Activated CD4-positive, alpha-beta memory T cell treated with anti-CD3 and anti-CD28 coated beads, Interleukin-2, amount 10 ng/mL, durations not matched to agents 7 days and 5 days (primary cell): ENCODE measurements at regions not wholly inside any gene's neighbourhood (a gene's known extent, or its start where the extent isn't known, plus 50 kb on each side); places are given as distances from the start of the nearest gene placed in this dataset.

Experiments
- CTCF ChIA-PET: fragments of 350-600 bp; sonication (Branson Sonifier 250); formaldehyde crosslinking; loops from one replicate; lab custom pipeline; 2021; ENCODE audit warnings: antibody characterized with exemption, inconsistent platforms; lab: Charles Lee
- POLR2A ChIA-PET: fragments of 350-600 bp; sonication (Branson Sonifier 250); formaldehyde crosslinking; loops from one replicate; lab custom pipeline; 2021; ENCODE audit warnings: antibody characterized with exemption; lab: Charles Lee
- DNase-seq: peaks from one replicate; pipeline ENCODE4 v3.0.0-alpha.2; 2020
- H3K27ac Mint-ChIP-seq: one replicate; pipeline ENCODE4 v1.8.0; 2021; ENCODE audit warnings: mild to moderate bottlenecking, mixed read lengths
- H3K27me3 Mint-ChIP-seq: one replicate; pipeline ENCODE4 v1.8.0; 2021; ENCODE audit warnings: mixed read lengths
- H3K36me3 Mint-ChIP-seq: one replicate; pipeline ENCODE4 v1.8.0; 2021; ENCODE audit warnings: low read depth, mixed read lengths
- H3K4me1 Mint-ChIP-seq: one replicate; pipeline ENCODE4 v1.8.0; 2021; ENCODE audit warnings: mixed read lengths
- H3K4me3 Mint-ChIP-seq: one replicate; pipeline ENCODE4 v1.8.0; 2021; ENCODE audit warnings: mild to moderate bottlenecking, mixed read lengths
- H3K9me3 Mint-ChIP-seq: one replicate; pipeline ENCODE4 v1.8.0; 2021; ENCODE audit warnings: mixed read lengths

DNA sequence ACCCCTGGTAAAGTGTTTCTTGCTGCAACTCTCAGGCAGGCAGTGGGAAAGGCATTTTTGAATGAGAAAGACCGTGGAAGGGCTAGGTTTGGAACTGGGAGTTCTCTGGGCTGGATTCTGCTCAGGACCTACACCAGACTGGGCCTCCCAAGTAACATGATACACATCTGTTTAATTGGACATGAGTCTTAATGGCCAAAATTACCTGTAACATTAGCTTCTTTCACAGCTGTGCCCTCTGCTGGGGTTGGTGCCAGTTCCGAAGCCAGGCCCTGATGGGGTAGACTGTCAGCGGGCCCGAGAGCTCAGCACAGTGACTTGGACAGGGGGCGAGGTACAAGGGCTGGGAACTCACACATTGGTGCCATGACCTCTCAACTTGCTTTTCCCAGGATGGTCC lies 118.9 kb upstream of the IRX3 start:
- no peak for DNase-seq
- H3K27me3 Mint-ChIP-seq, result peaks cover 3% of the 10 kb centered on the region
- H3K4me1 Mint-ChIP-seq, result no peaks in the 10 kb centered on the region
- no peaks in the 10 kb centered on the region for H3K9me3 Mint-ChIP-seq
- POLR2A ChIA-PET, result no interaction called here
- CTCF ChIA-PET, result no interaction called here
- H3K36me3 Mint-ChIP-seq, result no peaks in the 10 kb centered on the region
- no peak overlapping the region for H3K4me3 Mint-ChIP-seq
- no peak overlapping the region for H3K27ac Mint-ChIP-seq

DNA sequence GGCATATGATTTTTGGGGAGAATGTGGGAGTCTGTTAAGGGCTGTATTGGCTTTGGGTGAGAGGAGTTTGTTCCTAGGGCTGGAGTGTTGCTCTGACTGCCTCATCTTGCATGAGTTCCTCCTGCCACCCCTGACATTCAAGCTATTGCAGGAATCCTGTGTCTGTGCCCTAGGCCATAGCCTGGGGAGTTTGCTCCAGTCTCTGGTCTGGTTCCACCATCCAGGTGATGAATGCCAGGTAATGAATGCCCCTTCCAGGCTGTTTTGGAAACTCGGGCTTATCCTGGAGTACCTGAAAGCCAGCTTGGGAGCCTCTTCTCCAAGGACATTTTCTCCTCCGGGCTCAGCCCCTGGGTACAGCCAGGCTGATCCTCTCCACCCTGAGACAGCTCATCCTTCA lies 117.0 kb upstream of the IRX3 start:
- H3K9me3 Mint-ChIP-seq, result no peaks in the 10 kb centered on the region
- no peak overlapping the region for H3K27ac Mint-ChIP-seq
- ChIA-PET POLR2A (no interaction called here), CTCF (no interaction called here)
- no peak overlapping the region for H3K4me3 Mint-ChIP-seq
- no peak for DNase-seq
- no peaks in the 10 kb centered on the region for H3K27me3 Mint-ChIP-seq
- no peaks in the 10 kb centered on the region for H3K36me3 Mint-ChIP-seq
- no peaks in the 10 kb centered on the region for H3K4me1 Mint-ChIP-seq

DNA sequence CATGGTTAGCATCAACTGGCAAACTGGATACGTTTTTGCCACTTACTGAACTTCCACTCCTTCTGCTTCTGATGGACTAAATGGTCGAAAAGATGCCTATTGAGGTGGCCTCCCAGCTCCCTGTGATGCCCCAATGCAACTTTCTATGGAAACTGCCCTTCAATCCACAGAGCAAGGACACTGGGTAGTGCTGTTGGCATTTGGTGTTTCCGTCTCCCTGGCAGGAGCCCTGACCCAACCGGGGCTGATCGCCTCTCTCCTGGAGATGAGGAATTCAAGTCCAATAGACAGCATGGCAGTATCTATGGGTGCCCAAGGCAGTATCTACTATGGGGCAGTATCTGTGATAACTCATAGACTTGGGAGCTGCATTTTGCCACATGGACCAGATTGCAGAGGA lies 116.3 kb upstream of the IRX3 start:
- H3K27ac Mint-ChIP-seq, result no peak overlapping the region
- POLR2A ChIA-PET, result no interaction called here

DNA sequence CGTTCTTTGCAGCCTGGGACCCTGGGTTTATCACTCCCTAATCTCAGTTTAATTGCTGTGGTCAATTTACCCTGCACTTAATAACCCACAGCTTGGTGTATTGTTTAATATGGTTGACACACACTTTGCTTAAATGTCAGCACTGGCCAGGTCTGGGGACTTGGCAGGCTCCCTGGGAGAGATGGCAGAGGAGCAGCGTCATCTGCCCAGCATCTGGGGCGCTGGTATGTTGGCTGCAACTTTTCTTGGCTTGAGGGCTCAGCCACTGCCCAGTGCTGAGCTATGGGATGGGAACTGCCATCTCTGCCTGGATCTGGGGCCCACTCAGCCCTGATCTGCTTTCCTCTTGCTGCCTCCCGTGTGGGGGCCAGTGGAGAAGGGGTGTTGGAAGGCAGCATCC lies 115.7 kb upstream of the IRX3 start:
- Mint-ChIP-seq H3K27me3 (no peaks in the 10 kb centered on the region), H3K36me3 (no peaks in the 10 kb centered on the region), H3K4me3 (no peak overlapping the region), H3K27ac (no peak overlapping the region), H3K9me3 (no peaks in the 10 kb centered on the region), H3K4me1 (no peaks in the 10 kb centered on the region)
- no peak for DNase-seq
- ChIA-PET POLR2A (no interaction called here), CTCF (no interaction called here)

More for the DNA sequence above, 116.3 kb upstream of the IRX3 start:
- Mint-ChIP-seq H3K4me1 (no peaks in the 10 kb centered on the region), H3K9me3 (no peaks in the 10 kb centered on the region), H3K36me3 (no peaks in the 10 kb centered on the region), H3K4me3 (no peak overlapping the region), H3K27me3 (no peaks in the 10 kb centered on the region)
- CTCF ChIA-PET, result no interaction called here
- DNase-seq, result no peak

DNA sequence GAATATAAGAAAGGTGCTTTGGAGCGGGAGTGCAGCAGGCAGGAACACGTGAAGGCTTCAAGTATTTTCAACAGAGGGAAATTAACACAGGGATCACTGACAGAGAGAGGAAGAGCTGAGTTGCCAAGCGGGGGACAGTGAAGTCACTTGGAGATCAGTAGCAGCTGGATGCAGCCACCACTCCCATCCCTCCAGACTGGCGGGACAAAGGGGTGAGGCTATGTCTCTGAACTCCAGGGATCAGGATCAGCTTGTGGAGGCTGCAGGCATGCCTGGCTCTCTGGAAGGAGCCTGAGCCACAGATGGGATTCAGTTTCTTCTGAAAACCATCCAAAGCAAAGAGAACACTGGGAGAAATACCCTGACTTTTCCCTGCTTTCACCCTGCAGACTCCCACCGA lies 113.7 kb upstream of the IRX3 start:
- ChIA-PET CTCF (no interaction called here), POLR2A (no interaction called here)
- Mint-ChIP-seq H3K36me3 (no peaks in the 10 kb centered on the region), H3K27ac (no peak overlapping the region), H3K4me3 (no peak overlapping the region), H3K9me3 (no peaks in the 10 kb centered on the region), H3K27me3 (no peaks in the 10 kb centered on the region), H3K4me1 (no peaks in the 10 kb centered on the region)
- DNase-seq, result no peak

DNA sequence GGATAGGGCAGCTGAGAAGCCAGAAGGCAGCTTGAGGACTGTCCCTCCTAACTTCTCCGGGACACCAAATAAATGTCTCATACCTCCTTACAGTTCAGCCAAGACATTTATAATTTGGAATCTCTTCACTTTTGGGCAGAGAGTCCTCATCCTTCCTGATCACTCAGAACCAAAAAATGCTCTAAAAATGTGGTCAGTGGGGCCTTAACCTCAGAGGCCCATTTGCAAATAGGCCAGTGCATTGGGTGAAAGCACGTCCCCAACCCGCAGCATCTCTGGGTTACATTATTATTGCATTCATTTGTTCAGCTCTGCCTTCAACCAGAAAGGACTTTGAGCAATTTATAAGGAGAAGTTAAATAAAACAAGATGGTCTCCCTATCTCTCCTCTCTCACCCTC lies 112.4 kb upstream of the IRX3 start:
- Mint-ChIP-seq H3K4me3 (no peak overlapping the region), H3K4me1 (no peaks in the 10 kb centered on the region), H3K27ac (no peak overlapping the region), H3K27me3 (peaks cover under 1% of the 10 kb centered on the region), H3K36me3 (no peaks in the 10 kb centered on the region), H3K9me3 (no peaks in the 10 kb centered on the region)
- POLR2A ChIA-PET, result no interaction called here
- CTCF ChIA-PET, result no interaction called here
- no peak for DNase-seq

DNA sequence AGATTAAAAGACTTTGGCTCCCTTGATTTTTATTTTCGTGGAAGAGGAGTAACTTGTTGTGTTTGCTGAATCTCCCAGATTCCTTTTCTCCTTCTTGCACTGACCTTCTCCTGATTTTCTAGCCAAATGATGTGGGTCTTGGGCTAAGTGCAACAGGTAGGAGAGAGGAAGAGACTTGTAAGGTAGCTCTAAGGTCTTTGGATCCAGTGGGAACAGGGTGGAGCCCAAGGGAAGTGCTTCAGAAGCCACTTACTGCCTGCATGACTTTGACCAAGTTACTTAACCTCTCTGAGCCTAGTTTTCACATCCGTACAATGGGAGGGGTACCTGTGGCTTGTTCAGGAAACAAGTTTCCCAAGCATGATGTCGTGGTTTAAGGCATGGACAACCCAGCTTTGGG lies 111.3 kb upstream of the IRX3 start:
- Mint-ChIP-seq H3K4me3 (no peak overlapping the region), H3K36me3 (no peaks in the 10 kb centered on the region), H3K27me3 (peaks cover 6% of the 10 kb centered on the region), H3K4me1 (no peaks in the 10 kb centered on the region), H3K27ac (no peak overlapping the region), H3K9me3 (no peaks in the 10 kb centered on the region)
- ChIA-PET POLR2A (no interaction called here), CTCF (no interaction called here)
- no peak for DNase-seq

DNA sequence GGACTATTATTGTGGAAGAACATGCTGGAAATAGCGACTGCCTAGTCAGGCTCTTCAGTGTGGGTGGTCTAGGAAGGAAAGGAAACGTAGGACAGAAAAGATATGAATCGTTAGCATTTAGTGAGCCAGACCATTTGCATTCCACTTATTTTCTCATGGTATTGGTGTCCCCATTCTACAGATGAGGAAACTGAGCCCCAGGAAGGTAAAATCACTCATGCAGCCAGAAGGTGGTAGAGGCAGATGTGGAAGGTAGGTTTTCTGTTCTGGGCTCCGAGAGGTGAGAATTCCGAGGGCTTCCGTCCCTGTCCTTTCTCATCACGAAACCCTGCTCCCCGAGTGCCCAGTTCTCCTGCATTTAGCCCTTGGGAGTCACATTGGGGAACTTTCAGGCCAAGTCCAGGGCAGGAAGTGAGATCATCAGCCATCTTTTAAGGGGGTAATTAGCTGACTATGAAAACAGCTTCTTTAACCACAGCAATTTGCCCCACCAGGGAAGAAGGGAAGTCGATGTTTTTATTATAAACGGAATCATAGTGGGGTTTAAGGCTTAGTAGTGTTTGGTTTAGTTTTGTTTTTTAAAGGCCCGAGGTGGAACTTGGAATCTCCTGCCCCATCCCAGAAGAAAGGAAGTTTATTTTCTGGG lies 110.7 kb upstream of the IRX3 start:
- POLR2A ChIA-PET, result no interaction called here
- H3K4me3 Mint-ChIP-seq, result no peak overlapping the region
- CTCF ChIA-PET, result no interaction called here

DNA sequence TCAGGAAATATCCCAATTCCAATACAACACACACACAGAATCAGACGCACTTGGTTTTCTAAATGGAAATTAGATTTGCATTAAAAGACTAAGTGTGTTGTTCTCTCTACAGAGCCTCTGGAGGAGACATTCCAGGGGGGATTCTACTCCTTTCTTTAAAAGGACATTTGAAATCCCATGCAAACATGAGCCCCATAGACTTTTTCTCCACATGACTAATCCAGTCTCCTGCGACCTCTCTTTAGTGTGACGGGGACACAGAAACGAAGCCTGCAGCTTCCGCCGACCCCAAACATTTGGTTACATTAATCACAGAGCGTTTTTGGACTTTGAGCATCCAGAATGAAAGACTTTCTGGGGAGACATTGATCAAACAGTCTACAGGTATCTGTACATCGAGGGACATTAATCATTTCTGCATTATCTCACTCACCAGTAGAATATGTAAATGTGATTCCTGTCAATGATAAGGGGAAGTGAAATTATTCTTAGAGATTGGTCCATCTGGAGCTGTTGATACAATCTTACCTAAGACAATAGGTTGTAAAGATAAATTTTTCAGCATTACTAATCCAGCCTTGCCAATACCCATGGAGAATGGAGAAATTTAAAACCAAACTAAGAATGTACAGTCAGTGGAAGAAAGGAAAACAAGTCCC lies 103.4 kb upstream of the IRX3 start:
- no peaks in the 10 kb centered on the region for H3K4me1 Mint-ChIP-seq
- no peak overlapping the region for H3K27ac Mint-ChIP-seq
- no peak for DNase-seq
- peaks cover 6% of the 10 kb centered on the region for H3K27me3 Mint-ChIP-seq
- no peak overlapping the region for H3K4me3 Mint-ChIP-seq
- H3K36me3 Mint-ChIP-seq, result no peaks in the 10 kb centered on the region
- CTCF ChIA-PET, result no interaction called here
- POLR2A ChIA-PET, result no interaction called here
- H3K9me3 Mint-ChIP-seq, result no peaks in the 10 kb centered on the region

More for the DNA sequence above, 110.7 kb upstream of the IRX3 start:
- Mint-ChIP-seq H3K9me3 (no peaks in the 10 kb centered on the region), H3K27ac (no peak overlapping the region), H3K4me1 (no peaks in the 10 kb centered on the region), H3K27me3 (peaks cover 6% of the 10 kb centered on the region), H3K36me3 (no peaks in the 10 kb centered on the region)
- no peak for DNase-seq

DNA sequence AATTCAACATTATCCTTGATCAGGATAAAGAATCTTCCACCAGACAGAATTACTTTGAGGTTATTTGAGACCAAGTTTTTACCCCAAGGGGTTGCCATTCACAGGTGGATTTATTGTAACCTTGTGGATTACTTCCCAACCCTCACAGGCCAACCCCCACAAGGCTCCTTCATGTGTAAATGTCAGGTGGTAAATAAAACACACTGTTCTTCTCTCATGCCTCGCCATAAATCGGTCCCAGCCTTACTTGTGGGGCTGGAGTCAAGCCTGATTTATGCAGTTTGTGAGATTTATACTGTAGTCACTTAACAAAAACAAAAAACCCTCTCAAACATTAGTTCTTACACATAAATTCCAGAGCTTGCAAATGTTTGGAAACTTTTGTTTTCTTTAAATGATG lies 98.6 kb upstream of the IRX3 start:
- no peaks in the 10 kb centered on the region for H3K36me3 Mint-ChIP-seq
- CTCF ChIA-PET, result no interaction called here
- H3K4me1 Mint-ChIP-seq, result no peaks in the 10 kb centered on the region
- H3K27ac Mint-ChIP-seq, result no peak overlapping the region
- peaks cover 3% of the 10 kb centered on the region for H3K9me3 Mint-ChIP-seq
- POLR2A ChIA-PET, result no interaction called here
- H3K27me3 Mint-ChIP-seq, result no peaks in the 10 kb centered on the region
- H3K4me3 Mint-ChIP-seq, result no peak overlapping the region
- DNase-seq, result no peak

DNA sequence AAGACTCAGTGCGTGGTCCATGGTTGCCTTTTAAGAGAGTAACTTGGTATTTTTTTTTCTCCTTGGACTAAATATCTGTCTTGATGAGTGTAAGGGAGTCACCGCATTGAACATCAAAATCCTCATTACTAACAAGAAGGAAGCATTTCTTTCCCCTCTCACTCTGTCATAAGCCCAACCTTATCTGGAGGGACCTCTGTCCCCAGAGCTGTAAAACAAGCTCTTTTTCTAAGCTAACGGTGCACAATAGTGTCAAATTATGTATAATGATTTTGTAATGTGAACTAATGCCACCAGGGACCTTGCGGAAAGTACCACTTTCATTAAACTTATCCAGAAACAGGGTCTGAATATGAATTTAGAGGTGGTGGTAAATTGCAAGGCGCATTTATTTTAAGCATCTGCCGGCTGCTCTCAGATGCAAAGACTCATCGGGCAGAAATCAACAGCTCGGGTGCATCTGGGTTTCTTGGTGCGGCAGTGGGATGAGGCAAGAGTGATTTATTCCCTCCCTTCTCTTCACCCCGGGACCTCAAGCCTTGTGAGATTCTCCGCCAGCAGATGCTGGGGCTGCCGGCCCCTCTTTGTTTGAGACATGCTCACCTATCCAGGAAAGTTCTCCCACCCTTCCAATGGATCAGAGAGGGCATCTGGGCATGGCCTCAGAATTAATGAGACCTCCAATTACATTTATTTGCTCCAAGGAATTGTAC lies 95.2 kb upstream of the IRX3 start:
- no peak overlapping the region for H3K27ac Mint-ChIP-seq
- H3K36me3 Mint-ChIP-seq, result no peaks in the 10 kb centered on the region
- ChIA-PET CTCF (no interaction called here), POLR2A (no interaction called here)
- no peak for DNase-seq
- no peaks in the 10 kb centered on the region for H3K4me1 Mint-ChIP-seq
- peaks cover 17% of the 10 kb centered on the region for H3K9me3 Mint-ChIP-seq
- no peaks in the 10 kb centered on the region for H3K27me3 Mint-ChIP-seq
- H3K4me3 Mint-ChIP-seq, result no peak overlapping the region

DNA sequence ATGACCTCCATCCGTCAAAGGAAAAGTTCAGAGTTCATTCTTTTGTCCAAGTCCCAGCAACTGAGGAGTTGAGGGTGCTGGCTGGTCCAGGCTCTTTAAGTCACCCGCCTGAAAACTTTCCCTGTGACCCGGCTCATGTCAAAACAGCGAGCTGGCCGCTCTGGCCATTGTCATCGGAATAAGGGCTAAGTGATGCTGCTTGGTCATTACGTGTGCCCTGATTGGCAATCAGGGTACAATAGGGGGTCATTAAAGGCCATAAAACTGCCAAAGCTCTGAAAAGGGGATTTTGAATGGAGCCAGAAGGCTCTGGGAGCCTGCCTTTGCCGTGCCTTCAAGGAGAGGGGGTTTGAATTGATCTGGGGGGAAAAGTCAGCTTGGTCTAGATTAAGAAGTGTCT lies 88.5 kb upstream of the IRX3 start:
- POLR2A ChIA-PET, result no interaction called here

DNA sequence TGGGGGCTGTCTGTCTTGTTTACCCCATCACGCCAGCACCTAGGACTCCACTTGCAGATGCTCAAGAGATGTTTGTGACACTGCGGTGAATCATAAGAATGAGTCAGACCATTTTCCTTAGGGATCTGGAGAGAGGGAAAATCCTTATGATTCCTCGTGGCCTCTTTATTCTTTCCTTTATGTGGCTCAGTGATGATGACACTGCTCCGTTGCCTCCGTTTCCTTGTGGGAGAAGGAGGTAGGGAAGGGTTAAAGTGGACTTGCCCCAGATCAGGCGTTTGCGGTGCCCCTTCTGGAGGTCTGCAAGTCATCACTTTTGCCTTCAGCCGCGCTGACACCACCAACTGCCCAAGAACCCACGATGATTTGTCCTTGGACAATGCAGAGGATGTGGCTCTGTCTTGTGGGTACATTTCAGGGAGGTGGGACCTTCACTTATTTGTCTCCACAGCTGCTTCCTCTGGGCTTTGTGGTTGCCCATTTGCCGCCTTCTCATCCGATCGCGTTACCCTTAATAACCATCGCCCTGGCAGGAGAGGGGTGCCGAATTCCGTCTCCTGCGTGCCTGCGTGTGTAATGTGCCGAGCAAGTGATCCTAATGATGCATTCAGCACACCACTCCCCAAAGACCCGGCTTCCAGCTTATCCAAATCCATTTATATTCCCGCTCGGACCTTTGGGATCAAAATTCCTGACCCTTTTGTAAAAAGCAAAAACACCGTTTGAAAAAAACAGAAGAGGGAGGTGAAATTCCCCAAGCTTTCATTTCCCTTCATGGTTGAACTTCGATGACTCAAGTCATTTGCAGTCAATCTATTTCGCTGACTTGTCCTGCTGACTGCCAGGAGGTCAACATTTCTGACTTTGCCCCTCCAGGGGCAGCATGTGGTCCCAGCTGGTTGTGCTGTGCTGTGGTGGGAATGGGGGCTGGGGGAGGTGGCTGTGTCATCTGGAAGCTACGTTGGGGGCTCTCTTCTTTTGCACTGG lies 87.2 kb upstream of the IRX3 start:
- CTCF ChIA-PET, result no interaction called here
- POLR2A ChIA-PET, result no interaction called here
- H3K27me3 Mint-ChIP-seq, result peaks cover 28% of the 10 kb centered on the region
- peaks cover 6% of the 10 kb centered on the region for H3K9me3 Mint-ChIP-seq
- H3K36me3 Mint-ChIP-seq, result no peaks in the 10 kb centered on the region
- DNase-seq, result no peak
- H3K27ac Mint-ChIP-seq, result no peak overlapping the region
- H3K4me3 Mint-ChIP-seq, result no peak overlapping the region
- peaks cover 6% of the 10 kb centered on the region for H3K4me1 Mint-ChIP-seq

More for the DNA sequence above, 88.5 kb upstream of the IRX3 start:
- peaks cover 6% of the 10 kb centered on the region for H3K4me1 Mint-ChIP-seq
- no peak overlapping the region for H3K4me3 Mint-ChIP-seq
- CTCF ChIA-PET, result no interaction called here
- no peaks in the 10 kb centered on the region for H3K36me3 Mint-ChIP-seq
- DNase-seq, result no peak
- H3K9me3 Mint-ChIP-seq, result peaks cover 14% of the 10 kb centered on the region
- H3K27ac Mint-ChIP-seq, result no peak overlapping the region
- peaks cover 24% of the 10 kb centered on the region for H3K27me3 Mint-ChIP-seq
